ENCODE measurements at regions not wholly inside any gene's neighbourhood (a gene's known extent, or its start where the extent isn't known, plus 50 kb on each side); places are given as distances from the start of the nearest gene placed in this dataset.

- TF ChIP-seq CTCF (IDR thresholded peaks at IDR 0.05), result no peak
- TF ChIP-seq POLR2A (IDR thresholded peaks at IDR 0.05), result no peak
These were observed 94.0 kb downstream of the AKR1D1 start for GRCh38 chr7:138170298-138170697.
